GM18907 (cell line): ENCODE measurements at regions not wholly inside any gene's neighbourhood (a gene's known extent, or its start where the extent isn't known, plus 50 kb on each side); places are given as distances from the start of the nearest gene placed in this dataset.
"Not testable (repeated sequence)": the region's sequence is repeated elsewhere in the genome, so short reads cannot be mapped to it uniquely, and the experiment has no call there.

Experiments used
- ATAC-seq: cut with Tn5 transposase; IDR thresholded peaks from one replicate; pipeline ENCODE4 v1.9.1; 2021; ENCODE audit warnings: mild to moderate bottlenecking, moderate library complexity; ENCODE audit not compliant: unreplicated experiment

DNA sequence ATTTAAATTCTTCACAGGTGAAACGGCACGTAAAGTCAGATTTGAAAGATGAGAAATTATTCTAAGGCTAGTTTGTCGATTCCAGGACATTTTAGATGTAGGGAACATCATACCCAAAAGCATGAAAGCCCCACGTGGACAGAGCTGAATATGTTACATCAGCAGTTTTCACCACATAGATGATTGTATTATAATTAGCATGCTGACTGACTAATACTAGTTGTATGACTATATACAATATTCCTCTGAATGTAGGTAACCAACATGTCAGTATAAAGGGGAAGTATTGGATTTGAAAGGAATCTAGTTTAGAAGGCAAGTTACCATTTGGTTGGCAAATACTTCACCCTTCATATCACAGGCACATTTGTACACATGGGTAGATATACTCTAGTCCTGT is 304.6 kb downstream of the UBE2NL start:
- ATAC-seq: not testable (repeated sequence)

DNA sequence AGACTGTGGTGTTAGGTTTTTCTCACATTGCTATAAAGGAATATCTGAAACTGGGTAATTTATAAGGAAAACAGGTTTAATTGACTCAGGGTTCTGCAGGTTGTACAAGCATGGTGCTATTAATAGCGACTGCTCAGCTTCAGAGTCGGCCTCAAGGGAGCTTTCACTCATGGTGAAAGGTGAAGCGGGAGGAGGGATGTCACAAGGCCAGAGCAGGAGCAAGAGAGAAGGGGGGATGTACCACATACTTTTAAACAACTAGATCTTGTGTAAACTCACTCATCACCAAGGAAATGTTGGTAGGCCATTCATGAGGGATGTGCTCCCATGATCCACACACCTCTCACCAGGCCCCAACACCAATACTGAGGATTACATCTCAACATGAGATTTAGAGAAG is 313.2 kb downstream of the UBE2NL start:
- not testable (repeated sequence) for ATAC-seq

DNA sequence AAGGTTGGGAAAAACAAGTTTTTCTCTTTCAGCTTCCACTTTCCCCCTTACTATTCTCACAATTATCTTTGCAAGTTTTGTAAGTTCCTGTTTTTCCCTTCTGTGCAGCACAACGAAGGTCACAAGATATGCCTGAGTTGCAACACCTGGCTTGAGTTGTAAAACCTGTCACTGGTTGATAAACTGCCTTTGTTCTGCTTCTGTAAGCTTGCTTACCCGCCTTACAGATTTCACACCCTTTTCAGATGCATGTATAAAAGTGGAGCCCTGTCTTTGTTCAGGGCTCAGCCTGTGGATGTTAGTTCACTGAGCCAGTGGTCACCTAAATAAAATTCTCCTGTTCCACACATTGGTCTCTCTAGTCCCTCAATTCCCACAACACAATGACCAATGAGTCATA is 318.9 kb downstream of the UBE2NL start:
- not testable (repeated sequence) for ATAC-seq

DNA sequence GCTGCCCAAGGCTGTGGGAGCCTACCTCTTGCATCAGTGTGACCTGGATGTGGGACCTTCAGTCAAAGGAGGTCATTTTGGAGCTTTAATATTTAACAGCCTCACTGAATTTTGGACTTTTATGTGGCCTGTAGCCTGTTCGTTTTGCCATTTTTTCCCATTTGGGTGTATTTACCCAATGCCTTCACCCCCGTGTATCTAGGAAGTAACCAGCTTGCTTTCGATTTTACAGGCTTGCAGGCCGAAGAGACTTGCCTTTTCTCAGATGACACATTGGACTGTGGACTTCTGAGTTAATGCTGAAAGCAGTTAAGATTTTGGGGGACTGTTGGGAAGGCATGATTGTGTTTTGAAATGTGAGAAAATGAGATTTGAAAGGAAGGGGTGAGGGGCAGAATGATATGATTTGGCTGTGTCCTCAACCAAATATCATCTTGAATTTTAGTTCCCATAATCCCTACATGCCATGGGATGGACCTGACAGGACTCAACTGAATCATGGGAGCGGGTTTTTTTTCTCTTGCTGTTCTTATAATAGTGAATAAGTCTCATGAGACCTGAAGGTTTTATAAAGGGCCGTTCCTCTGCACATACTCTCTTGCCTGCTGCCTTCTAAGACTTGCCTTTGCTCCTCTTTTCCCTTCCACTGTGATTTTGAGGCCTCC is 324.6 kb downstream of the UBE2NL start:
- not testable (repeated sequence) for ATAC-seq

DNA sequence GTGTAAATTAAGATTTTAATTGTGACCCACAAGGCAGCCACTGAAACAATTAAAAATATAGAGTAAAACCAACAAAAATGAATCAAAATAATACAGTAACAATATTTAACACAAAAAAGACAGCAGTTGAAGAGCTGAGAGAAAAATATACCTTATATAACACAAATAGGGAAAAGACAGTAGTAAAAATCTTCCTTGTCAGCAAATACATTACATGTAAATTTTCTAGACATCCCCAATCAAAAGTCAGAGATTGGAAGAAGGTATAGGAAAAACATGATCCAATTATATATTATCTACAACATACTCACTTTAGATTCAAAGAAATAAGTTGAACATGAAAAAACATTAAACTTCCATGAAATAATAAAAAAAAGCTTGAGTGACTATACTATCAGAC is 330.8 kb downstream of the UBE2NL start:
- ATAC-seq: no peak

DNA sequence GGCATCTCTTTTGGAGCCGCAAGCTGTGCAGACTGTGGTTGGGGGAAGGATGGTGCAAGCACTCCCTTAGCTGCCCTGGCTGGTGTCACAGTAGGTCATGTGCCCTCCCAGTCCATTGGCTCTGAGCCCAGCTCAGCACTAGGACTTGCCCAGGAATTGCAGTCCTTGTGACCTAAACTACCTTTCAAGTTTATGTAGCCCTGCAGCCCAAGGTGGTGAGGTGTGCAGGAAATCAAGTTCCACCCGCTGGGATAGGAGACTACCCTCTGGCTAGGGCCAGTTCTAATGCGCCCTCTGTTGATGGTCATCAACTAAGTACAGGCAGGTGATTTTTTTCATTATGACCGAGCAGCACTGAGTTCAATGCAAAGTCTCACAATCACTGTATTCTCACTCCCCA is 335.2 kb downstream of the UBE2NL start:
- no peak for ATAC-seq

DNA sequence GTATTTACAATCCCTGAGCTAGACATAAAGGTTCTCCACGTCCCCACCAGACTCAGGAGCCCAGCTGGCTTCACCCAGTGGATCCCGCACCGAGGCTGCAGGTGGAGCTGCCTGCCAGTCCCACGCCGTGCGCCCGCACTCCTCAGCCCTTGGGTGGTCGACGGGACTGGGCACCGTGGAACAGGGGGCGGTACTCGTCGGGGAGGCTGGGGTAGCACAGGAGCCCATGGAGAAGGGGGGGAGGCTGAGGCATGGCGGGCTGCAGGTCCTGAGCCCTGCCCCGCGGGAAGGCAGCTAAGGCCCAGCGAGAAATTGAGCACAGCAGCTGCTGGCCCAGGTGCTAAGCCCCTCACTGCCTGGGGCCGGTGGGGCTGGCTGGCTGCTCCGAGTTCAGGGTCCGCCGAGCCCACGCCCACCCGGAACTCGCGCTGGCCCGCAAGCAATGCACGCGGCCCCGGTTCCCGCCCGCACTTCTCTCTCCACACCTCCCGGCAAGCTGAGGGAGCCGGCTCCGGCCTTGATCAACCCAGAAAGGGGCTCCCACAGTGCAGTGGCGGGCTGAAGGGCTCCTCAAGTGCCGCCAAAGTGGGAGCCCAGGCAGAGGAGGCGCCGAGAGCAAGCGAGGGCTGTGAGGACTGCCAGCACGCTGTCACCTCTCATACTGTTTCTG is 347.4 kb downstream of the UBE2NL start:
- not testable (repeated sequence) for ATAC-seq

DNA sequence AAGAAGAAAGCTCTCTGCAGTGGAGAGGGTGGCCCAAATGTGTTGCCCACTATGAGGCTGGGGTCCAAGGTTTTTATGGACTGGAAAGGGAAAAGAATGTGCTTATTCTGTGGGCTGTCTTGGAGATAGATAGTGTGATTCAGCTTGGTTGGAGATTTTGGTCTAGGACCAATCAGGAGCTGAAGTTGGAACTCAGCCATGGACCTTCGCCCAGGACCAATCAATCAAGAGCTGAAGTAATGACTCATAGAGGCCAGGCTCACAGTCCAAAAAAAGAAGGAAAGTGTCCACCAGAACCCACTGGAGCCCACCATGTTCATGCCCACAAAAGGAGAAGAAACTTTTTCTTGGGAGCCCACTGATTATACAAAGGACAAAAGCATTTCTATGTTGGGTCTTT is 369.5 kb downstream of the UBE2NL start:
- no peak for ATAC-seq

DNA sequence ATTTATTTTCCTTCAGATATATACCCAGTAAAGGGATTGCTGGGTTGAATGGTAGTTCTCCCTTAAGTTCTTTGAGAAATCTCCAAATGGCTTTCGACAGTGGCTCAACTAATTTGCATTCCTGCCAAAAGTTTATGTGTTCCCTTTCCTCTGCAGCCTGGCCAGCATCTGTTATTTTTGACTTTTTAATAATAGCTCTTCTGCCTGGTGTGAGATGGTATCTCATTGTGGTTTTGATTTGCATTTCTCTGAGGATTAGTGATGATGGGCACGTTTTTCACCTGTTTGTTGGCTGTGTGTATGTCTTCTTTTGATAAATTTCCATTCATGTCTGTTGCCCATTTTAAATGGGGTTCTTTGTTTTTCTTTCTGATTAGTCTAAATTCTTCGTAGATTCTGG is 375.2 kb downstream of the UBE2NL start:
- no peak for ATAC-seq

DNA sequence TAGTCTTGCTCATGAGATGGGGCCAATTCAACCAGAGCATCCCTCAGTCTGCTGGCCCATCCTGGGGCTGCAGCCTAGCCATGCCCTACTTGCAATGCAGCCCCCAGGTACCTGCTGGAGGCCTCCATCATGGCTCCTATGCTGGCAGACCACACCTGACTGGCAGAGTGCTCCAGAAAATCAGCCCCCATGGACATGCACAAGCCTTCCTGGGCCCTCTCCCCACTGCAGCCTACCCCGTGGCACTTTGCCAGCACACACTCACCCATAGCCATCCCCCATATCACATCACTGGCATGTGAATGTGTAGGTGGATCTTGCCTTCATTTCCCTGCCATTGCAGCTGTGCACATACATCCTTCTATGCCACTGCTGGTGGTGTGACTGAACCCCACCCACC is 381.8 kb downstream of the UBE2NL start:
- ATAC-seq: no peak

DNA sequence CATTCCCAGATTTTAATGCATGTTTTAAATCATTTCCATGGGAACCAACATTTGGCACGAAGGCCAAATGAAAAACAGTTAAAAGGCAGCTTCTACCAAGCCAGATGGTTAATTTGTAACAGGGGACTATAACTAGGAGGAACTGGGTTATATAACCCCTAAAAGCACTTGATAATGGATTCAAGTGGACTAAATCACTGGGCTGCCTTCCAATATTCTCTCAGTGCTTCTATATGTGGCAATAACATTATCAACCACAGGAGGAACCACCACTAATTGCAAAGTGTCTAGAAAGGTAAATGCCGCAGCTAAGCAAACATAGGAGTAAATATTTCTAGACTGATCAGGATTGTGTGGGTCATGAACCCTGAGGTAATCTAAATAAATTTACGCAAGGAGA is 391.5 kb downstream of the UBE2NL start:
- ATAC-seq: no peak

DNA sequence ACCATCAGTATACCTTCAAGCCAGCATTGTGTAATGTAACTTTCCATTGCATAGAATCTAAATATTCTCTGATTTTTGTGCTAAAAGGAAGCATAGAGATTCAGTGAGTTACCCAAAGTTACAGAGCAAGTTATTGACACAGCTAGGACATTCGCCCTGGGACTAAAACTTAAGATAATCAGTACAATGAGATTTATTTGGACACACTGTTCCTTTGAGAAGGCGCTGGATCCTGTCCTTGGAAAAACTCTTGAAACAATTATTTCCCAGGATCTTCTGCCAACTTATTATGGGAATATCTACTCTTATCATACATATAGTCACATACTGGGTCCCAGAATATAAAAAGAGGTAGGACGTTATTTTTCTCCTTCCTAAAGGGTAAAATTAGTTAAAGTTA is 392.0 kb downstream of the UBE2NL start:
- ATAC-seq: no peak

DNA sequence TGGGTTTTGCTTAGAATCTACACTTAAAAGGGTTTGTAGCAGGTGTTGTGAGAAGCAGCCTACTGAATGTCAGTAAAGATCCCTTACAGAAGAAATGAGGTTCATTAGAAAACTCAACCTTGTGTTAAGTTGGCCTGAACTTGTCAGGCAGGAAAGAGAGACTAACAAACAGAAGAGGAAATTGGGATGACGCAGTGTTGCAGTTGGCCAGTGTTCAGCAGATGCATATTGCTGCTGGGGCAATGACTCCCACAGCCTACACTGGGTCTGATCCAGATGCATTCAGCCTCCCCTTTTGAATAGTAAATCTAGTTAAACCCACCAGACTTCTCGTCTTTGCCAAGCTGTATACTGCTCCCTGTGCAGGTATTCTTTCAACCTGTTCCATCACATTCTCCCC is 409.4 kb downstream of the UBE2NL start:
- ATAC-seq: no peak

DNA sequence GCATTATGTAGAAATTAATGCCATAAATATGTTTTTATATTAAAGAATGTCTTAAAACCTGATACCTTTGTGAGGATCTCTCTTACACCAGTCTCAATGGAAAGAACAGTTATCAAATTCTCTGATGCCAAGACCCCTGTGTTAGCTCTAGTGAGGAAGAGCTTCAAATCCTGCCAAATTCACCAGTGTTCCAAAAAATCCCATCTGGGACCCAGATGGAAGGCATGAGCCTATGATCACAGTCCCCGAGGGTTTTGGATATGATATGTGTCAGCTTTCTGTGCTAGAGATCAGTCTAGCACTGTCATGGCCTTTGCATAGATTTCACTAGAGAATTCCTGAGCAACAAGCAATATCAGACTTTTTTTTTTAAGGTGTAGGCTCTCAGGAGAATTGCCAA is 412.1 kb downstream of the UBE2NL start:
- no peak for ATAC-seq

DNA sequence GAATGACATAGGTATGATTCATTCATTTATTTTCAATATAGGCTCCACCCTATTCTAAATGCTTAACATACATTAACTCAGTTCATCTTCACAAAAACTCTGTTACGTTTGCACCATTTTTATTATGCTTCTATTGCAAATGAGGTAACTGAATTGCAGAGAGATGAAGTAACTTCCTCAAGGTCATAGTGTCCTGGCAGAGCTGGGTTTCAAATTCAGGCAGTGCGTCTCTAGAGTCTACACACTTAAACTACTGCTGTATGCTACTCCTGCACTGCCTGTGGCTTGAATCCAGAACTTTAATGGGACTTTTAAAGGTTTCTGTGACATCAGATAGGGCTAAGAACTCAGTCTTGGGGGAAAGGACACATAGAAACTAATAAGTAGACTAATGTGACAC is 413.4 kb downstream of the UBE2NL start:
- no peak for ATAC-seq

DNA sequence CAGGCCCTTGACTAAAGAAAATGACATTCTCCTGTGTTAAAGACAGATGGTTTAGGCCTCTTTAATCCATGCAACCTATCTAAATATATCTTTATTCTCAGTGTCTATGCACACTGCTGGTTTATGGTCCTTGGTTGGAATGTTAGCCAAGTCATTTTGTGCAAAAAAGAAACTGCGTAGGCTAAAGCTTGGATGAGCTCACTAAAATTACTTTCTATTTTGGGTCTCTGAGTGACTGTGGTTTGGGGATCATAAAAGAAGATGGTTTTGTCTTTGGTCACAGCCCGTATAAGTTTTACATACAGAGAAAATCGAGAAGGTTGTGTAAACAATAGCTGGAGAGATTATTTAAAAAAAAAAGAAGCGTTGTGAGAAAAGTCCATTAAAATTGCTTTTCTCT is 443.6 kb downstream of the UBE2NL start:
- no peak for ATAC-seq

DNA sequence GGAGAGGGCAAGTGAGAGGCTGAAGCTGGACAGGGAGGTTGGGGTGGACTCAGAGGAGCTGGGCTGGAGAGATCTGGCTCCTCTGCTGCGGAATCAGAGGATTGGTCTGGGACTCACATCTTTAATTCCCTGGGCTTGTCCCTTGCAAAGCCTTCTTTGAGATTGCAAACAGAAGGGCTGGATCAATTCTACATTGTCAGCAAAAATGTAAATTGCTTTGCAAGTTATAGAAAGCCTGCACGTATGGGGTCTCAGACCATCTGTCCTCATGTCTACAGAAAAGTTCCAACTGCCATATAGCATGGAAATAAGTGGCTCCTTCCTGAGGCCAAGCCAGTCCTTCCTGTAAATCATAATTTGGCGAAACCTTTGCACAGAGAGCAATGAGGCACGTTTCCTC is 449.6 kb downstream of the UBE2NL start:
- ATAC-seq: no peak

DNA sequence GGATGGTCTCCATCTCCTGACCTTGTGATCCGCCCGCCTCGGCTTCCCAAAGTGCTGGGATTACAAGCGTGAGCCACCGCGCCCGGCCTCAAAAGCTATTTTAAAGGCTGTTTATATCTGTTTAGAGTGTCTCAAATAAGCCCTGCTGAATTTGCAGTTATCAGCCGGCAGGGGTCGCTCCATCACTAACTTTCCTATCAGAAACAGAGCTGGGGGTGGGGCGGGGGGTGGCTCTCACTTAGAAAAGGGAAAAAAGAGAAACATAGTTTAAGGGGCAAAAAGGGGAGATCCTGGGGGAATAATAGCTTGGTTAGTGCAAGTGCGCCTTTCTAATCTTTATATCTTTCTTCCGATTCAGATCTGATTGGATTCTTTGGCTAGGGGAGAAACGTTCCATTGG is 450.7 kb downstream of the UBE2NL start:
- no peak for ATAC-seq

DNA sequence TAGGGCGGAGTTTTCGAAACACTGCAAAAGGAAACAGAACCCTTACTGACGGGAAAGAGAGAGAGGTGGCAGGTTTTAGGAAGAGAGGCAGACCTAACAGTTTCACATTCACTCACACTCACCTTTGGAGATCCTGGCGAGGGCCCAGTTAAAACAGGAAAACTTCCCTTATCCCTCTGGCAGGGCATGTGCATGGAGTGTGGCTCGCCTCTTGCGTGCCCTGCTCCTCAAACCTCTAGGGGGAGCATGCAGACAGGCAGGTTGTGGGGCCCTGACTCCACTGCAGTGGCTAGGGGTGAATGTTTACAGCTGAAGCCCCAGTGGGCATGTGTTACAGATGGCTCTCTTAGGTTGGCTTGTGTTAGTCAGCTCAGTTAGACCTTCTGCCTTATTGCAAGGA is 451.5 kb downstream of the UBE2NL start:
- ATAC-seq: no peak

DNA sequence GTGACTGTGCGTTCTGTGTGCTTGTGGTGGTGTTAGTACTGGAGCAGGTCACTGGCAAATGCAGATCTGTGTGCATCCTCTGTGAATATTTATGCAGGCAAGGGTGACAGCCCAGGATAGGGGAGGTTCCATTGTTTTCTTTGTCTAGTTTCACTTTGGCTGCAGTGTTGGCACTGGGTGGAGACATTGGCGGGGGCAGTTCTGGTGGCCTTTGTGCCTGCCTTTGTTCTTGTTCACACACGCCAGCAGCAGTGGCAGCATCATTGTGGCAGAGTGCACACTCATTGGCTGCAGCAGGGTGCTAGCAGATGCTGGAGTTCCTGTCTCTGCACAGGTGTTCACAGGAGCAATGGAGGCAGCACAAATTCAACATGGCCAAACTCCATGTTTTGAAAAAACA is 495.3 kb downstream of the UBE2NL start:
- ATAC-seq: no peak

DNA sequence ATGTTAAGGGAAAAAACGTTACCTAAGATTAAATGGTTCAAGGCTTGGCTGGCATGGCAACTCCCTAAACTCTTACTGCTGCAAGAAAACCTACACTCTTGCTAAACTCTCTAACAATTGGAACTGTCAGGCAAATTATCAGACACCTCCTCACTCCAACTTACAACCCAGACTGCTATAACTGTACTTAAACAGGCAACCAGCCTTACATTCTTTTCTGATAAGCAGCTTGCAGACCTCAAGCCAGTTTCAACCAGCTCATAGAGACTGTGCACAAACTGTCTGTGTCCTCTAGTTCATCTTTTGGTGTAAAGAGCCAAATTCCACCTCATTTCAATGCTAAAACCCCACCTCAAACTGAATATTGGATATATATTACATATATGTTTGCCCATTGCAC is 504.9 kb downstream of the UBE2NL start:
- ATAC-seq: no peak
